Activated naive CD8-positive, alpha-beta T cell treated with anti-CD3 and anti-CD28 coated beads, Interleukin-2, amount 50 U/mL, for 24 hours (primary cell): ENCODE measurements at regions not wholly inside any gene's neighbourhood (a gene's known extent, or its start where the extent isn't known, plus 50 kb on each side); places are given as distances from the start of the nearest gene placed in this dataset.
"Not testable (repeated sequence)": the region's sequence is repeated elsewhere in the genome, so short reads cannot be mapped to it uniquely, and the experiment has no call there.

Experiments
- ATAC-seq: fragments of 150-1000 bp; cut with Tn5 transposase; one replicate; pipeline ENCODE4 v1.10.0; 2021
- DNase-seq: peaks from one replicate; pipeline ENCODE4 v3.0.0; 2021
- H3K27ac Mint-ChIP-seq: one replicate; pipeline ENCODE4 v1.8.0; 2021; ENCODE audit warnings: mild to moderate bottlenecking, mixed read lengths
- H3K27me3 Mint-ChIP-seq: one replicate; pipeline ENCODE4 v1.8.0; 2021; ENCODE audit warnings: mixed read lengths
- H3K36me3 Mint-ChIP-seq: one replicate; pipeline ENCODE4 v1.8.0; 2021; ENCODE audit warnings: low read depth, mixed read lengths
- H3K4me1 Mint-ChIP-seq: one replicate; pipeline ENCODE4 v1.8.0; 2021; ENCODE audit warnings: mixed read lengths
- H3K4me3 Mint-ChIP-seq: one replicate; pipeline ENCODE4 v1.8.0; 2021; ENCODE audit warnings: mild to moderate bottlenecking, moderate library complexity, mixed read lengths
- H3K9me3 Mint-ChIP-seq: one replicate; pipeline ENCODE4 v1.8.0; 2021; ENCODE audit warnings: mixed read lengths

DNA sequence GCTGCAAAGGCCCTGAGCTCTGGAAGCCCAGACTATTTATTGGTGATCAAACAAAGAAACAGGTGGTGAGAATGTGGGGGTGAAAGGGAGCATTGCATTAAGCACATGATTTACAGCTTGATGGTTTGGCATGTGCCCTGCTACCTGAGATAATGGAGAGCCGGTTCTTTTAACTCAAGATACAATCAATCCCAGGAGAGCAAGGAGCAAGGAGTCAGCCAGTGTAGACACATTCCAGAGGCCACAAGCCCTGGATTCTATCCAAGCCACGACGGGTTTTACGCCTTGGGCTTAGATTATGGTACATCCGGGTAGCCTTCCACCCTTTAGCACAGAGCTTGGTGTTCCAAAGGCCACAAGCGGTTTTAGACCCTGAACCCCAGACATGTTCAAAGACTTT, 292.2 kb downstream of the CYLC2 start:
- no peak for DNase-seq

DNA sequence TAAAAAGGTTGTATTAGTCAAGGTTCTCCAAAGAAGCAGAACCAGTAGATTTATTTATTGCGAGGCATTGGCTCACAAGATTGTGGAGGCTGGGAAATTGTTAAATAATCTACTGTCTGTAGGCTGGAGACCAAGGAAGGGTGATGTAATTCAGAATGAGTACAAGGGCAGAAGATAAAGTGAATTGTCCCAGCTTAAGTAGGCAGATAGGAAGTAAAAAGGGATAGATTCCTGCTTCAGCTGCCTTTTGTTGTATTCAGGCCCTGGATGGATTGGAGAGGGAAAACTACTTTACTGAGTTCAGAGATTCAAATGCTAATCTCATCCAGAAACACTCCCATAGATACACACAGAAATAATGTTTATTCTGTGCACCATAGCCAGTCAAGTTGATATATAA, 301.1 kb downstream of the CYLC2 start:
- Mint-ChIP-seq H3K9me3 (no peaks in the 10 kb centered on the region), H3K4me1 (no peaks in the 10 kb centered on the region), H3K4me3 (no peak overlapping the region), H3K36me3 (no peaks in the 10 kb centered on the region), H3K27me3 (no peaks in the 10 kb centered on the region), H3K27ac (no peak overlapping the region)
- ATAC-seq (no peak), DNase-seq (no peak)

More for the DNA sequence above, 292.2 kb downstream of the CYLC2 start:
- no peak overlapping the region for H3K27ac Mint-ChIP-seq
- no peak overlapping the region for H3K4me3 Mint-ChIP-seq
- H3K27me3 Mint-ChIP-seq = no peaks in the 10 kb centered on the region
- no peaks in the 10 kb centered on the region for H3K36me3 Mint-ChIP-seq
- H3K9me3 Mint-ChIP-seq = peaks cover 7% of the 10 kb centered on the region
- no peak for ATAC-seq
- no peaks in the 10 kb centered on the region for H3K4me1 Mint-ChIP-seq

- no peak overlapping the region for H3K4me3 Mint-ChIP-seq
- H3K27me3 Mint-ChIP-seq = no peaks in the 10 kb centered on the region
- H3K36me3 Mint-ChIP-seq = no peaks in the 10 kb centered on the region
- DNase-seq (no peak), ATAC-seq (no peak)
- no peaks in the 10 kb centered on the region for H3K4me1 Mint-ChIP-seq
- peaks cover 2% of the 10 kb centered on the region for H3K9me3 Mint-ChIP-seq
- no peak overlapping the region for H3K27ac Mint-ChIP-seq
Observed at GRCh38 chr9:103301051-103301450, 305.9 kb downstream of the CYLC2 start.

GRCh38 chr9:103304797-103305196, 309.7 kb downstream of the CYLC2 start:
- ATAC-seq (no peak), DNase-seq (no peak)
- Mint-ChIP-seq H3K27ac (no peak overlapping the region), H3K9me3 (peaks cover 2% of the 10 kb centered on the region), H3K4me1 (no peaks in the 10 kb centered on the region), H3K27me3 (no peaks in the 10 kb centered on the region), H3K36me3 (no peaks in the 10 kb centered on the region), H3K4me3 (no peak overlapping the region)

DNA sequence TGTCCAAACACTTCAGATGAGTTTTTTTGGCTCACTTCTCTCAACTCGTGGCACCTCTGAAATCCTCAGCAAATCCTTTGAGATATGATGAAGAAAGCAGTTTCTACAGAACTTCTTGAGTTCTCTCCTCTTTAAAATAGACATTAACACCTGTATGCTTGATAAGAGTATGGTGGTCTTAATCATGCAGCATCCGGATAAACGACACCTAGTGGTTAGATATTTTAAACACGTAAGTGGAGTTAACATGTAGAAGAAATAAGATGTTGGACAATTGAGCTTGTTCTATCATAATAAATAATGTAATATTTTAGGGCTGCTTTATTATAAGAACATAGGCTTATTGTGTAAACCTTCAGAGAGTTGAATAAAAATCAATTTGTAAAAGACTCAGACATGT, 324.8 kb downstream of the CYLC2 start:
- Mint-ChIP-seq H3K27ac (no peak overlapping the region), H3K4me1 (no peaks in the 10 kb centered on the region), H3K4me3 (no peak overlapping the region), H3K9me3 (no peaks in the 10 kb centered on the region), H3K36me3 (no peaks in the 10 kb centered on the region), H3K27me3 (no peaks in the 10 kb centered on the region)
- ATAC-seq (no peak), DNase-seq (no peak)

DNA sequence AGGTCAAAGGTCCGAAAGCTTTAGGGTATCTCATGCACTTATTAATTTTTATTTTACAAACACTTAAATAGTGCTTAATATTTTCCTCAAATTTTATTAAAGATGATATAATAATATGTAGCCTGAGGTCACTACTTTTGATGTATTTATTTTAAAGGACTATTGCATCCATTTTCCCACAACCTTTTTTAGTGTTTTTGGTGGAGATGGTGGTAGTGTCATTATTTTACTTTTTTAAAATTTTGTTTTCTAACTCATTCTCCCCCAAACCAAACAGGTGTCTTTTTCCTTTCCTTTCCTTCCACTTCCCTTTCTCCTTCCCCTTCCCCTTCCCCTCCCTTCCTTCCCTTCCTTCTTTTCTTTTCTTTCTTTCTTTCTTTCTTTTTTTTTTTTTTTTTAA, 328.6 kb downstream of the CYLC2 start:
- H3K27me3 Mint-ChIP-seq = no peaks in the 10 kb centered on the region
- DNase-seq = no peak
- ATAC-seq = no peak
- H3K9me3 Mint-ChIP-seq = no peaks in the 10 kb centered on the region
- H3K36me3 Mint-ChIP-seq = no peaks in the 10 kb centered on the region
- no peak overlapping the region for H3K4me3 Mint-ChIP-seq
- no peak overlapping the region for H3K27ac Mint-ChIP-seq
- no peaks in the 10 kb centered on the region for H3K4me1 Mint-ChIP-seq

DNA sequence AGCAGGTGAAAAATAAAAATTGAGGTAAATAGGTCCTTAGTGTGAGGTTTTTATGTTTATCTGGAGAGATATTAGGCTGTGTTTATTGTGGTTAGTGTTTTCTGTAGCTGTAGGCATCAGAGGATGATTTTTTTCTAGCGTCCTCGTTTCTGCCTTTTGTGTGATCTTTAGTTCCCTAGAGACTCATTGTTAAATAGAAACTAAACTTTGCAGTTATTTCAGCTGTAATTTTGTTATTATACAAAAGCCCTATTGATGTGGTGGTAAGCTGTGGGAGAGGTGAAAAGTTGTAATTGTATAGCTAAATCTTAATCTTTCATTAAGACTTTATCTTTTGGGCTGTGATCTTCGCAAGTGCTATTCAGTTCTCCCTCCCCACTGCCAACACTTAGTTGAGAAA, 340.3 kb downstream of the CYLC2 start:
- Mint-ChIP-seq H3K4me3 (no peak overlapping the region), H3K9me3 (no peaks in the 10 kb centered on the region), H3K27ac (no peak overlapping the region), H3K4me1 (no peaks in the 10 kb centered on the region), H3K36me3 (no peaks in the 10 kb centered on the region), H3K27me3 (no peaks in the 10 kb centered on the region)
- no peak for ATAC-seq
- DNase-seq = no peak

DNA sequence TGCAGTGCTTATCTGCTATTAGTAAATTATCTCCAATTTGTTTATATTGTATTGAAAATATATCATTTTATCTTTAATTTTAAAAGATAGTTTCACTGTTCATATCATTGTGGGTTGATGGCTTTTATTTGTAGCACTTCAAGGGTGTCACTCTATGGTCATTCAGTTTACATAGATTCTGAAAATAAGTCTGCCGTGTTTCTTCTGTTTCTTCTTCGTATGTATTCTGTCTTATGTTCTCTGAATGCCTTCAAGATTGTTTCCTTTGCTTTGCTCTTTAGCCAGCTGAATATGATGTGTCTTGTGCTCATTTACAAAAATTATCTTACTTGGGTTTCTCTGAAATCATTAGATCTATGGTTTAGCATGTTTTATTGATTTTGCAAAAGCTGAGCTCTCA, 359.9 kb downstream of the CYLC2 start:
- no peak for ATAC-seq
- Mint-ChIP-seq H3K27me3 (no peaks in the 10 kb centered on the region), H3K27ac (no peak overlapping the region), H3K36me3 (no peaks in the 10 kb centered on the region), H3K4me1 (no peaks in the 10 kb centered on the region), H3K4me3 (no peak overlapping the region), H3K9me3 (peaks cover 13% of the 10 kb centered on the region)
- no peak for DNase-seq

DNA sequence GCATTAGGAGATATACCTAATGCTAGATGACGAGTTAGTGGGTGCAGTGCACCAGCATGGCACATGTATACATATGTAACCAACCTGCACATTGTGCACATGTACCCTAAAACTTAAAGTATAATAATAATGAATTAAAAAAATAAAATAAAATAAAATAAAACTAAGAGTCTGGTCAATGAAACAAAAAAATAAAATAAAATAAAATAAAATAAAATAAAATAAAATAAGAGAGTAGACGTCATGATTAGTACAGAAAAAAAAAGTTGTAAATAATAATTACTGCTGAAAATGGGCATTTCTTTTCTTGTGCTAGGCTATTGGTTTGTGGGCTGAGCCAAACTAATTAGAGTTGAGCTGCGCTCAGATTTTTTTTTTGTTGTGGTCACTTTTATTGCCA, 362.8 kb downstream of the CYLC2 start:
- not testable (repeated sequence) for H3K27me3 Mint-ChIP-seq, H3K27ac Mint-ChIP-seq, H3K4me3 Mint-ChIP-seq, ATAC-seq, H3K36me3 Mint-ChIP-seq, DNase-seq, H3K4me1 Mint-ChIP-seq
- peaks cover 17% of the 10 kb centered on the region for H3K9me3 Mint-ChIP-seq

DNA sequence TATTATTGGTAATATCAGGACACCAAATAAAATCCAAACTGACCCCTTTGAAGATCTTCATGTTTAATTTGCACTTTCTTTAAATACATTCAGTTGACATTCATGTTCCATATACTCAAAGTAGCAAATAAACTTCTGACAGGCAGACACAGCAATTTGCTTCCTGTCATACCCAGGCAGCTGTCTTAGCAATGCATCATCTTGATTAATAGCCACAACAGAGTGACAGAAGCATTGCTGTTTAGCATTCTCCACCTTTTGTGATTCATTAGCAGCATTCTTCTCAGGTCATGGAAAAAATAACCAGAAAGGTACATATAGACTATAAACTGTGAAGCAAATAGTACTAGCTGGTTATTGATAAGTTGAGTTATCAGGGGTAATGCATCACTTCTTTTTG, 366.8 kb downstream of the CYLC2 start:
- Mint-ChIP-seq H3K9me3 (peaks cover 11% of the 10 kb centered on the region), H3K4me3 (no peak overlapping the region), H3K36me3 (no peaks in the 10 kb centered on the region), H3K27ac (no peak overlapping the region), H3K27me3 (no peaks in the 10 kb centered on the region), H3K4me1 (no peaks in the 10 kb centered on the region)
- no peak for DNase-seq
- ATAC-seq = no peak

GRCh38 chr9:103362986-103363385, 367.9 kb downstream of the CYLC2 start:
- H3K27me3 Mint-ChIP-seq = no peaks in the 10 kb centered on the region
- ATAC-seq = no peak
- H3K36me3 Mint-ChIP-seq = no peaks in the 10 kb centered on the region
- no peak for DNase-seq
- H3K27ac Mint-ChIP-seq = no peak overlapping the region
- no peak overlapping the region for H3K4me3 Mint-ChIP-seq
- peaks cover 11% of the 10 kb centered on the region for H3K9me3 Mint-ChIP-seq
- no peaks in the 10 kb centered on the region for H3K4me1 Mint-ChIP-seq

DNA sequence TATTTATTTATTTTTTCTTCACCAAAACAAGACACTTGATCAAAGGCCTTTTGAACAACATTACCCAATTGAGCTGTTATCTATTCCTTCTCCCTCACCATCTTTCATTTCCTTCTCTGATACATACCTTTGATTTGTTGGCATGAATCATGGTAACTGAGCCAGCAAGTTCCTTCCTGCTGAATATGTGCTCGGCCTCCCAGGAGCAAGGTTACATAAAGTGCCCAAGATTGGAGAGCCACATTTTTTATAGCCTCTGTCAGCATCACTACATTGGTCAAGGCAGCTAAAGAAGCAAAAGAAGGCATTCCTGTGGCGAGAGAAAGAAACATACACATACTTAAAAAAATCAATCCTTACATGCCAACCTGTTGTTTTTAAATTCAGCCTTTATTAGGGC, 369.6 kb downstream of the CYLC2 start:
- H3K4me1 Mint-ChIP-seq = no peaks in the 10 kb centered on the region
- ATAC-seq = no peak
- H3K36me3 Mint-ChIP-seq = no peaks in the 10 kb centered on the region
- DNase-seq = no peak
- H3K27ac Mint-ChIP-seq = no peak overlapping the region
- peaks cover 10% of the 10 kb centered on the region for H3K9me3 Mint-ChIP-seq
- H3K4me3 Mint-ChIP-seq = no peak overlapping the region
- no peaks in the 10 kb centered on the region for H3K27me3 Mint-ChIP-seq

DNA sequence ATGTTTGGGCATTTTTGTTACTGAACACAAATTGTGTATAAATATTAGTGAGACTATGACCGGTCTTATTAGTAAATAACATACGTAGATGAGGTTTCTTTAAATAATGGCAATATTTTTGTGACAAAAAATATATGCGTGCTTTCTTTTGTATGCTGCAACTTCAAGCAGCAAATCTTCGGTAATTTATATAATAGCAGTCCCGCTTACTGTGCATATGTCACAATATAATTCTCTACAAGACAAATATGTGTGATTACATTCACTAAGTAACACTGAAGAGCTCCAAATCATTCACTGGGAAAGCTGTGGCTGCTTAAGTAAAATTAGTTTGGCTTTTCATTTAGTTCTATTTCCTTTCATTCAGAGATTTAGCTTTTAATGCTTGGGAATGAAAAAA, 376.0 kb downstream of the CYLC2 start:
- H3K4me1 Mint-ChIP-seq = no peaks in the 10 kb centered on the region
- H3K4me3 Mint-ChIP-seq = no peak overlapping the region
- DNase-seq (no peak), ATAC-seq (no peak)
- no peaks in the 10 kb centered on the region for H3K27me3 Mint-ChIP-seq
- no peaks in the 10 kb centered on the region for H3K9me3 Mint-ChIP-seq
- H3K36me3 Mint-ChIP-seq = no peaks in the 10 kb centered on the region
- no peak overlapping the region for H3K27ac Mint-ChIP-seq

DNA sequence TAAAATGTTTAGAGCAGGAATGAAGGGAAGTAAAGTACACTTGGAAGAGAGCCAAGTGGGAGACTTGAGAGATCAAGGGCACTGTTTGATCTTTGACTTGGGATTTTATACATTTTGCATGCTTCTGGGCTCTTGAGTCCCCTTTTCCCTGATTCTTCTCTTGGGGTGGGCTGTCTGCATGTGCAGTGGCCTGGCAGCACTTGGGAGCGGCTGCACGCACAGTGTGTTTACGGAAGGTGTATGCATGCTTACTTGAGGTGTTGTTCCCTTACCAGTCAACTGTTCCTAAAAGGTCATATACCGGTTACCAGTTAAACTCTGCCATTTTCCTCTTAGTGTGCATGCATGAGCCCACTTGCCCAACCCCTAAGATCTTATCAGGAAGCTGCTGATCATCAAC, 377.7 kb downstream of the CYLC2 start:
- Mint-ChIP-seq H3K4me3 (no peak overlapping the region), H3K27me3 (no peaks in the 10 kb centered on the region), H3K27ac (no peak overlapping the region), H3K4me1 (no peaks in the 10 kb centered on the region), H3K9me3 (no peaks in the 10 kb centered on the region), H3K36me3 (no peaks in the 10 kb centered on the region)
- DNase-seq (no peak), ATAC-seq (no peak)

GRCh38 chr9:103377667-103378066, 382.5 kb downstream of the CYLC2 start:
- Mint-ChIP-seq H3K4me3 (no peak overlapping the region), H3K27me3 (no peaks in the 10 kb centered on the region), H3K36me3 (peaks cover 2% of the 10 kb centered on the region), H3K9me3 (peaks cover 5% of the 10 kb centered on the region), H3K27ac (no peak overlapping the region), H3K4me1 (no peaks in the 10 kb centered on the region)
- DNase-seq = no peak
- ATAC-seq = no peak

GRCh38 chr9:103397868-103398600, 402.9 kb downstream of the CYLC2 start:
- Mint-ChIP-seq H3K9me3 (no peaks in the 10 kb centered on the region), H3K27ac (no peak overlapping the region), H3K4me1 (no peaks in the 10 kb centered on the region), H3K27me3 (peaks cover 7% of the 10 kb centered on the region), H3K4me3 (no peak overlapping the region), H3K36me3 (no peaks in the 10 kb centered on the region)
- ATAC-seq = peak; percentile 54
- peak; percentile 20 for DNase-seq
